A549 (cell line): ENCODE measurements at regions not wholly inside any gene's neighbourhood (a gene's known extent, or its start where the extent isn't known, plus 50 kb on each side); places are given as distances from the start of the nearest gene placed in this dataset.

Source experiments
- ATAC-seq, 2 experiments: fragments of 200-7000 bp in 1 of 2; fragments of >200 bp in 1 of 2; cut with Nextera tagmentation in 1 of 2; cut with Tn5 transposase in 1 of 2; 3 replicates each; pipeline versions ENCODE4 v1.8.0 to v1.9.1; 2018 to 2020; ENCODE audit warnings: mild to moderate bottlenecking in 1 of 2, moderate library complexity in 1 of 2
- CTCF ChIA-PET: fragments of 300-600 bp; sonication (Branson Sonifier 250); formaldehyde crosslinking; extraction: SDS; loops from one replicate; lab custom pipeline; 2021; ENCODE audit warnings: antibody characterized with exemption, inconsistent platforms; lab: Yijun Ruan, JAX
- POLR2A ChIA-PET: fragments of 350-600 bp; formaldehyde crosslinking; extraction: SDS; loops from one replicate; lab custom pipeline; 2021; ENCODE audit warnings: antibody characterized with exemption, inconsistent platforms; lab: Yijun Ruan, JAX
- DNase-seq, 2 experiments: peaks; one replicate each; pipeline versions ENCODE4 v3.0.0 to v3.0.0-alpha.2; 2011 to 2016; ENCODE audit warnings: low read depth in 1 of 2, low spot score in 1 of 2
- FAIRE-seq: peaks from 2 replicates; lab custom pipeline; 2011; peaks lifted over from hg19 to GRCh38; lab: Jason Lieb, UNC
- H3K27ac ChIP-seq, 2 experiments: fragments of >200 bp; sonication (Bioruptor Twin); formaldehyde crosslinking; 3 replicates each; pipeline ENCODE4 v1.5.1; 2016 to 2017
- H3K4me1 ChIP-seq: fragments of >200 bp; sonication (Bioruptor Twin); formaldehyde crosslinking; 3 replicates; pipeline ENCODE4 v1.6.1; 2016
- H3K4me2 ChIP-seq: fragments of >200 bp; sonication (Bioruptor Twin); formaldehyde crosslinking; 3 replicates; pipeline ENCODE4 v1.6.1; 2016
- H3K4me3 ChIP-seq: fragments of >200 bp; sonication (Bioruptor Twin); formaldehyde crosslinking; 3 replicates; pipeline ENCODE4 v1.5.1; 2016
- H3K9me3 ChIP-seq: fragments of >200 bp; sonication (Bioruptor Twin); formaldehyde crosslinking; 3 replicates; pipeline ENCODE4 v1.6.1; 2016
- BHLHE40 ChIP-seq: IDR thresholded peaks from 2 replicates; pipeline ENCODE4 v1.6.1; 2012; ENCODE audit warnings: low read depth, low read length, inconsistent platforms
- EHF ChIP-seq: fragments of 250-450 bp; sonication (Bioruptor Pico); IDR thresholded peaks from 2 replicates; pipeline ENCODE4 v1.5.0; 2020; ENCODE audit warnings: mild to moderate bottlenecking
- EHMT2 ChIP-seq: fragments of 200-600 bp; sonication (generic); IDR thresholded peaks from 2 replicates; pipeline ENCODE4 v1.6.1; 2016; ENCODE audit warnings: antibody characterized with exemption, low read depth, mild to moderate bottlenecking, moderate library complexity
- ESRRA ChIP-seq: fragments of 150-350 bp; IDR thresholded peaks from 2 replicates; pipeline ENCODE4 v1.6.1; 2014; ENCODE audit warnings: mild to moderate bottlenecking, low read length, borderline replicate concordance
- FOSB ChIP-seq: fragments of 250-450 bp; sonication (Bioruptor Pico); IDR thresholded peaks from 2 replicates; pipeline ENCODE4 v1.5.0; 2020; ENCODE audit warnings: mild to moderate bottlenecking, moderate library complexity
- GATA3 ChIP-seq: IDR thresholded peaks from 2 replicates; pipeline ENCODE4 v1.6.1; 2012; ENCODE audit warnings: borderline replicate concordance
- HDAC2 ChIP-seq: fragments of 200-600 bp; sonication (generic); IDR thresholded peaks from 2 replicates; pipeline ENCODE4 v1.6.1; 2016
- HOXB5 ChIP-seq: fragments of 250-450 bp; sonication (Bioruptor Pico); IDR thresholded peaks from 2 replicates; pipeline ENCODE4 v1.5.0; 2020; ENCODE audit warnings: mild to moderate bottlenecking, moderate library complexity
- JUN ChIP-seq, 2 experiments: fragments of >200 bp; sonication (Bioruptor Twin); formaldehyde crosslinking; IDR thresholded peaks; 2 replicates in 1 of 2; 3 replicates in 1 of 2; pipeline ENCODE4 v1.6.1; 2016 to 2017
- MAZ ChIP-seq: fragments of 150-350 bp; IDR thresholded peaks from 2 replicates; pipeline ENCODE4 v1.6.1; 2014; ENCODE audit warnings: antibody characterized with exemption, low read depth, low read length, borderline replicate concordance
- MYC ChIP-seq: IDR thresholded peaks from 2 replicates; pipeline ENCODE4 v1.6.1; 2012; ENCODE audit warnings: mild to moderate bottlenecking, inconsistent platforms, low read length, improper control_type of control experiment, borderline replicate concordance
- NPAS2 ChIP-seq: fragments of 250-450 bp; sonication (Bioruptor Pico); IDR thresholded peaks from 2 replicates; pipeline ENCODE4 v1.8.0; 2022; ENCODE audit warnings: mild to moderate bottlenecking, moderate library complexity, borderline replicate concordance
- NR3C1 ChIP-seq: fragments of >200 bp; sonication (Bioruptor Twin); formaldehyde crosslinking; IDR thresholded peaks from 3 replicates; pipeline ENCODE4 v1.6.1; 2017
- POLR2AphosphoS2 ChIP-seq: conservative IDR thresholded peaks from 2 replicates; pipeline ENCODE4 v1.6.1; 2012; ENCODE audit warnings: low read length, improper control_type of control experiment, inconsistent platforms
- RAD21 ChIP-seq, 2 experiments: fragments of >200 bp in 1 of 2; sonication (Bioruptor Twin) in 1 of 2; formaldehyde crosslinking in 1 of 2; IDR thresholded peaks in 1 of 2; conservative IDR thresholded peaks in 1 of 2; 2 replicates in 1 of 2; 3 replicates in 1 of 2; pipeline ENCODE4 v1.6.1; 2012 to 2018; ENCODE audit warnings: inconsistent platforms in 1 of 2
- RARB ChIP-seq: fragments of 250-450 bp; sonication (Bioruptor Pico); IDR thresholded peaks from 2 replicates; pipeline ENCODE4 v1.8.0; 2021; ENCODE audit warnings: mild to moderate bottlenecking, moderate library complexity
- RCOR1 ChIP-seq: fragments of 150-350 bp; IDR thresholded peaks from 2 replicates; pipeline ENCODE4 v1.6.1; 2014; ENCODE audit warnings: antibody characterized with exemption, low read length, low read depth
- RFX5 ChIP-seq: fragments of 450-650 bp; IDR thresholded peaks from 2 replicates; pipeline ENCODE4 v1.7.1; 2014; ENCODE audit warnings: antibody characterized with exemption, mild to moderate bottlenecking, moderate library complexity
- SMC3 ChIP-seq: fragments of >200 bp; sonication (Bioruptor Twin); formaldehyde crosslinking; IDR thresholded peaks from 3 replicates; pipeline ENCODE4 v1.6.1; 2018; ENCODE audit warnings: inconsistent platforms
- TP53 ChIP-seq: fragments of 250-450 bp; sonication (Bioruptor Pico); IDR thresholded peaks from 2 replicates; pipeline ENCODE4 v1.5.0; 2021; ENCODE audit warnings: mild to moderate bottlenecking, moderate library complexity
- ZNF302 ChIP-seq: fragments of 250-450 bp; sonication (Bioruptor Pico); IDR thresholded peaks from 2 replicates; pipeline ENCODE4 v1.9.0; 2021; ENCODE audit warnings: inconsistent platforms, mild to moderate bottlenecking, moderate library complexity
- WGBS: methylation state at CpG from one replicate; pipeline ENCODE4 v1.1.6; 2017; ENCODE audit errors: missing lambda C conversion rate; 5-methylcytosine and 5-hydroxymethylcytosine counted together
- TF ChIP-seq, protein P1 (sequence below): fragments of 450-650 bp; IDR thresholded peaks from 2 replicates; pipeline ENCODE4 v1.6.1; 2014; ENCODE audit warnings: antibody characterized with exemption
- TF ChIP-seq, protein P2 (sequence below): IDR thresholded peaks from 2 replicates; pipeline ENCODE4 v1.6.1; 2012
- TF ChIP-seq, protein P3 (sequence below): fragments of 200-600 bp; sonication (generic); IDR thresholded peaks from 2 replicates; pipeline ENCODE4 v1.6.1; 2016; ENCODE audit warnings: antibody characterized with exemption, mild to moderate bottlenecking, moderate library complexity
- TF ChIP-seq, protein P4 (sequence below): IDR thresholded peaks from 2 replicates; pipeline ENCODE4 v1.6.1; 2012; ENCODE audit warnings: low read depth, borderline replicate concordance
- TF ChIP-seq, protein P5 (sequence below): IDR thresholded peaks from 2 replicates; pipeline ENCODE4 v1.6.1; 2012
- TF ChIP-seq, protein P6 (sequence below): fragments of >200 bp; sonication (Bioruptor Twin); formaldehyde crosslinking; IDR thresholded peaks from 3 replicates; pipeline ENCODE4 v1.5.1; 2016
- TF ChIP-seq, protein P7 (sequence below): fragments of 250-450 bp; sonication (Bioruptor Pico); IDR thresholded peaks from 2 replicates; pipeline ENCODE4 v1.5.0; 2020; ENCODE audit warnings: low read depth, mild to moderate bottlenecking, moderate library complexity

DNA sequence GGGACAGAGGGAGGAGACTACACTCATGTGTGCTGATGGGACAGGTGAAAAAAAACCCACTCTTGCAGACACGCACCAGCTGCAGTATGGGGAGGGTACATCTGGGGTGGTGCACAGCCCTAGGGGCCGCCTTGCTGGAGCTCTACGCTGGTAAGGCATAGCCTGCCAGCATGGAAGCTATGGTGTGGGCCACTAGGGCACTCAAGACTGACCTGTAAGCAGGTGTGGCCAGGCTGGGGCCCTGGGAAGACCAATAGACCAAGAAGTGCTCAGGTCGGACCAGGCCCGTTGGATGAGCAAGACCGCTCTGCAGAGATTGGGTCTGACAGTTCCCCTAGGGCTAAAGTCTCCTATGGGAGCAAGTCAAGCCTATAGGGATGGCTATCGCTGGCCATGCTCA, 314.8 kb downstream of the FAM47A start:
- CTCF ChIA-PET: no interaction called here
- TF ChIP-seq, protein P1, sequence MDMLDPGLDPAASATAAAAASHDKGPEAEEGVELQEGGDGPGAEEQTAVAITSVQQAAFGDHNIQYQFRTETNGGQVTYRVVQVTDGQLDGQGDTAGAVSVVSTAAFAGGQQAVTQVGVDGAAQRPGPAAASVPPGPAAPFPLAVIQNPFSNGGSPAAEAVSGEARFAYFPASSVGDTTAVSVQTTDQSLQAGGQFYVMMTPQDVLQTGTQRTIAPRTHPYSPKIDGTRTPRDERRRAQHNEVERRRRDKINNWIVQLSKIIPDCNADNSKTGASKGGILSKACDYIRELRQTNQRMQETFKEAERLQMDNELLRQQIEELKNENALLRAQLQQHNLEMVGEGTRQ: no peak
- no peak for TF ChIP-seq RARB (CRISPR knock-in tag)
- TF ChIP-seq, protein P2, sequence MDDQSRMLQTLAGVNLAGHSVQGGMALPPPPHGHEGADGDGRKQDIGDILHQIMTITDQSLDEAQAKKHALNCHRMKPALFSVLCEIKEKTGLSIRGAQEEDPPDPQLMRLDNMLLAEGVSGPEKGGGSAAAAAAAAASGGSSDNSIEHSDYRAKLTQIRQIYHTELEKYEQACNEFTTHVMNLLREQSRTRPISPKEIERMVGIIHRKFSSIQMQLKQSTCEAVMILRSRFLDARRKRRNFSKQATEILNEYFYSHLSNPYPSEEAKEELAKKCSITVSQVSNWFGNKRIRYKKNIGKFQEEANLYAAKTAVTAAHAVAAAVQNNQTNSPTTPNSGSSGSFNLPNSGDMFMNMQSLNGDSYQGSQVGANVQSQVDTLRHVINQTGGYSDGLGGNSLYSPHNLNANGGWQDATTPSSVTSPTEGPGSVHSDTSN: no peak
- TF ChIP-seq EHF (CRISPR knock-in tag): no peak
- no peak for TF ChIP-seq NPAS2 (CRISPR knock-in tag)
- TF ChIP-seq RCOR1: no peak
- TF ChIP-seq TP53 (CRISPR knock-in tag): no peak
- TF ChIP-seq FOSB: no peak
- no peak for TF ChIP-seq EHMT2
- TF ChIP-seq JUN (IDR thresholded peaks at IDR 0.05): no peak
- TF ChIP-seq BHLHE40: no peak
- TF ChIP-seq POLR2AphosphoS2: no peak
- TF ChIP-seq, protein P3, sequence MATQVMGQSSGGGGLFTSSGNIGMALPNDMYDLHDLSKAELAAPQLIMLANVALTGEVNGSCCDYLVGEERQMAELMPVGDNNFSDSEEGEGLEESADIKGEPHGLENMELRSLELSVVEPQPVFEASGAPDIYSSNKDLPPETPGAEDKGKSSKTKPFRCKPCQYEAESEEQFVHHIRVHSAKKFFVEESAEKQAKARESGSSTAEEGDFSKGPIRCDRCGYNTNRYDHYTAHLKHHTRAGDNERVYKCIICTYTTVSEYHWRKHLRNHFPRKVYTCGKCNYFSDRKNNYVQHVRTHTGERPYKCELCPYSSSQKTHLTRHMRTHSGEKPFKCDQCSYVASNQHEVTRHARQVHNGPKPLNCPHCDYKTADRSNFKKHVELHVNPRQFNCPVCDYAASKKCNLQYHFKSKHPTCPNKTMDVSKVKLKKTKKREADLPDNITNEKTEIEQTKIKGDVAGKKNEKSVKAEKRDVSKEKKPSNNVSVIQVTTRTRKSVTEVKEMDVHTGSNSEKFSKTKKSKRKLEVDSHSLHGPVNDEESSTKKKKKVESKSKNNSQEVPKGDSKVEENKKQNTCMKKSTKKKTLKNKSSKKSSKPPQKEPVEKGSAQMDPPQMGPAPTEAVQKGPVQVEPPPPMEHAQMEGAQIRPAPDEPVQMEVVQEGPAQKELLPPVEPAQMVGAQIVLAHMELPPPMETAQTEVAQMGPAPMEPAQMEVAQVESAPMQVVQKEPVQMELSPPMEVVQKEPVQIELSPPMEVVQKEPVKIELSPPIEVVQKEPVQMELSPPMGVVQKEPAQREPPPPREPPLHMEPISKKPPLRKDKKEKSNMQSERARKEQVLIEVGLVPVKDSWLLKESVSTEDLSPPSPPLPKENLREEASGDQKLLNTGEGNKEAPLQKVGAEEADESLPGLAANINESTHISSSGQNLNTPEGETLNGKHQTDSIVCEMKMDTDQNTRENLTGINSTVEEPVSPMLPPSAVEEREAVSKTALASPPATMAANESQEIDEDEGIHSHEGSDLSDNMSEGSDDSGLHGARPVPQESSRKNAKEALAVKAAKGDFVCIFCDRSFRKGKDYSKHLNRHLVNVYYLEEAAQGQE: no peak
- TF ChIP-seq HOXB5: no peak
- TF ChIP-seq ESRRA: no peak
- TF ChIP-seq HDAC2: no peak
- no peak for TF ChIP-seq NR3C1
- TF ChIP-seq ZNF302 (CRISPR knock-in tag): no peak
- no peak overlapping the region for H3K4me3 ChIP-seq

DNA sequence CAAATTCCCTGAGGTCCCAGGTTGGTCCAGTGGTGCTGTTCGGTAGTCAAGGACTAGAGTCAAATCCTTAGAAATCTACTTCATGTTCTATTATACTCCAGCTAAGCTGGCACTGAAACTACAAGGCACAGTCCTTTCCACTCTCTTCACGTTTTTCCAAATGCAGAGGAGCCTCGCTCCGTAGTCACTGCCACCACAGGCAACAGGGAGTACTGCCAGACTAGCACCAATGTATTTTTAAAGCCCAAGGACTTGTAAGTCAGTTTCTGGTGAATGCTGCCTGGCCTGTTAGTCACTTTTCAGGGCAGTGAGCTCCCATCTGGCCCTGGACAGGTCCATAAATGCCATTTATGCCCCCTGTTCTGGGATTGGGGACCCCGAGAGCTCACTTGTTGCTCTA, 323.5 kb downstream of the FAM47A start:
- H3K9me3 ChIP-seq: no peaks in the 10 kb centered on the region
- no peak overlapping the region for H3K4me2 ChIP-seq
- ChIA-PET CTCF (no interaction called here), POLR2A (no interaction called here)
- DNase-seq: no peak
- H3K4me1 ChIP-seq: no peaks in the 10 kb centered on the region
- 5% methylated on average over 4 of the region's 5 CpGs for WGBS
- ATAC-seq: no peak
- no peak for FAIRE-seq
- no peak overlapping the region for H3K27ac ChIP-seq
- no peak for TF ChIP-seq GATA3
- TF ChIP-seq ESRRA: no peak
- TF ChIP-seq SMC3: no peak
- TF ChIP-seq, protein P4, sequence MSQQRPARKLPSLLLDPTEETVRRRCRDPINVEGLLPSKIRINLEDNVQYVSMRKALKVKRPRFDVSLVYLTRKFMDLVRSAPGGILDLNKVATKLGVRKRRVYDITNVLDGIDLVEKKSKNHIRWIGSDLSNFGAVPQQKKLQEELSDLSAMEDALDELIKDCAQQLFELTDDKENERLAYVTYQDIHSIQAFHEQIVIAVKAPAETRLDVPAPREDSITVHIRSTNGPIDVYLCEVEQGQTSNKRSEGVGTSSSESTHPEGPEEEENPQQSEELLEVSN: no peak
- TF ChIP-seq MYC: no peak
- TF ChIP-seq HOXB5: no peak
- no peak for TF ChIP-seq RFX5
- TF ChIP-seq, protein P5, sequence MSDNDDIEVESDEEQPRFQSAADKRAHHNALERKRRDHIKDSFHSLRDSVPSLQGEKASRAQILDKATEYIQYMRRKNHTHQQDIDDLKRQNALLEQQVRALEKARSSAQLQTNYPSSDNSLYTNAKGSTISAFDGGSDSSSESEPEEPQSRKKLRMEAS: no peak
- no peak for TF ChIP-seq RAD21 (conservative IDR thresholded peaks at IDR 0.05 in 1 of 2, IDR thresholded peaks at IDR 0.05 in 1 of 2)
- no peak for TF ChIP-seq FOSB
- TF ChIP-seq, protein P6, sequence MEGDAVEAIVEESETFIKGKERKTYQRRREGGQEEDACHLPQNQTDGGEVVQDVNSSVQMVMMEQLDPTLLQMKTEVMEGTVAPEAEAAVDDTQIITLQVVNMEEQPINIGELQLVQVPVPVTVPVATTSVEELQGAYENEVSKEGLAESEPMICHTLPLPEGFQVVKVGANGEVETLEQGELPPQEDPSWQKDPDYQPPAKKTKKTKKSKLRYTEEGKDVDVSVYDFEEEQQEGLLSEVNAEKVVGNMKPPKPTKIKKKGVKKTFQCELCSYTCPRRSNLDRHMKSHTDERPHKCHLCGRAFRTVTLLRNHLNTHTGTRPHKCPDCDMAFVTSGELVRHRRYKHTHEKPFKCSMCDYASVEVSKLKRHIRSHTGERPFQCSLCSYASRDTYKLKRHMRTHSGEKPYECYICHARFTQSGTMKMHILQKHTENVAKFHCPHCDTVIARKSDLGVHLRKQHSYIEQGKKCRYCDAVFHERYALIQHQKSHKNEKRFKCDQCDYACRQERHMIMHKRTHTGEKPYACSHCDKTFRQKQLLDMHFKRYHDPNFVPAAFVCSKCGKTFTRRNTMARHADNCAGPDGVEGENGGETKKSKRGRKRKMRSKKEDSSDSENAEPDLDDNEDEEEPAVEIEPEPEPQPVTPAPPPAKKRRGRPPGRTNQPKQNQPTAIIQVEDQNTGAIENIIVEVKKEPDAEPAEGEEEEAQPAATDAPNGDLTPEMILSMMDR: no peak
- no peak for TF ChIP-seq TP53 (CRISPR knock-in tag)
- TF ChIP-seq, protein P7, sequence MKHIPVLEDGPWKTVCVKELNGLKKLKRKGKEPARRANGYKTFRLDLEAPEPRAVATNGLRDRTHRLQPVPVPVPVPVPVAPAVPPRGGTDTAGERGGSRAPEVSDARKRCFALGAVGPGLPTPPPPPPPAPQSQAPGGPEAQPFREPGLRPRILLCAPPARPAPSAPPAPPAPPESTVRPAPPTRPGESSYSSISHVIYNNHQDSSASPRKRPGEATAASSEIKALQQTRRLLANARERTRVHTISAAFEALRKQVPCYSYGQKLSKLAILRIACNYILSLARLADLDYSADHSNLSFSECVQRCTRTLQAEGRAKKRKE (CRISPR knock-in tag): no peak
- no peak for TF ChIP-seq MAZ
- no peak overlapping the region for H3K4me3 ChIP-seq

More for the DNA sequence above, 314.8 kb downstream of the FAM47A start:
- WGBS: 0% methylated on average over 1 of the region's 7 CpGs
- Histone ChIP-seq H3K4me1 (no peaks in the 10 kb centered on the region), H3K27ac (no peak overlapping the region), H3K9me3 (no peaks in the 10 kb centered on the region), H3K4me2 (no peak overlapping the region)
- POLR2A ChIA-PET: no interaction called here
- no peak for ATAC-seq
- no peak for DNase-seq
- no peak for FAIRE-seq
